ENCODE measurements at regions not wholly inside any gene's neighbourhood (a gene's known extent, or its start where the extent isn't known, plus 50 kb on each side); places are given as distances from the start of the nearest gene placed in this dataset.

GRCh38 chr10:33533612-33534011 lies 199.1 kb upstream of the NRP1 start:
- H3K4me1 Mint-ChIP-seq, result no peaks in the 10 kb centered on the region
- H3K9me3 Mint-ChIP-seq, result no peaks in the 10 kb centered on the region
- ATAC-seq (ENCODE audit: low read depth) (no peak), DNase-seq (no peak)
- no peaks in the 10 kb centered on the region for H3K36me3 Mint-ChIP-seq
- H3K4me3 Mint-ChIP-seq, result no peak overlapping the region
- no peak overlapping the region for H3K27ac Mint-ChIP-seq
- no peaks in the 10 kb centered on the region for H3K27me3 Mint-ChIP-seq
- POLR2A ChIA-PET, result no interaction called here

GRCh38 chr10:33532901-33533300 lies 198.4 kb upstream of the NRP1 start:
- no peak for DNase-seq
- ATAC-seq (ENCODE audit: low read depth), result no peak
- Mint-ChIP-seq H3K36me3 (no peaks in the 10 kb centered on the region), H3K4me1 (no peaks in the 10 kb centered on the region), H3K27me3 (no peaks in the 10 kb centered on the region), H3K27ac (no peak overlapping the region), H3K4me3 (no peak overlapping the region), H3K9me3 (no peaks in the 10 kb centered on the region)
- POLR2A ChIA-PET, result no interaction called here

- Mint-ChIP-seq H3K4me1 (no peaks in the 10 kb centered on the region), H3K27ac (no peak overlapping the region), H3K9me3 (no peaks in the 10 kb centered on the region), H3K4me3 (no peak overlapping the region), H3K36me3 (no peaks in the 10 kb centered on the region), H3K27me3 (no peaks in the 10 kb centered on the region)
- POLR2A ChIA-PET, result no interaction called here
- no peak for DNase-seq
- no peak for ATAC-seq (ENCODE audit: low read depth)
Measured at GRCh38 chr10:33529234-33529633, 194.8 kb upstream of the NRP1 start.

- POLR2A ChIA-PET, result no interaction called here
- Mint-ChIP-seq H3K9me3 (no peaks in the 10 kb centered on the region), H3K36me3 (no peaks in the 10 kb centered on the region), H3K4me3 (no peak overlapping the region), H3K27me3 (peaks cover 4% of the 10 kb centered on the region), H3K27ac (no peak overlapping the region), H3K4me1 (no peaks in the 10 kb centered on the region)
- no peak for DNase-seq
- ATAC-seq (ENCODE audit: low read depth), result no peak
Measured at GRCh38 chr10:33524966-33525365, 190.5 kb upstream of the NRP1 start.

- DNase-seq, result no peak
- Mint-ChIP-seq H3K4me3 (no peak overlapping the region), H3K36me3 (no peaks in the 10 kb centered on the region), H3K27me3 (peaks cover 6% of the 10 kb centered on the region), H3K27ac (no peak overlapping the region), H3K4me1 (no peaks in the 10 kb centered on the region), H3K9me3 (no peaks in the 10 kb centered on the region)
- no peak for ATAC-seq (ENCODE audit: low read depth)
- POLR2A ChIA-PET, result no interaction called here
Measured at GRCh38 chr10:33524041-33524440, 189.6 kb upstream of the NRP1 start.

- Mint-ChIP-seq H3K9me3 (no peaks in the 10 kb centered on the region), H3K36me3 (no peaks in the 10 kb centered on the region), H3K27me3 (peaks cover 6% of the 10 kb centered on the region), H3K27ac (no peak overlapping the region), H3K4me1 (no peaks in the 10 kb centered on the region), H3K4me3 (no peak overlapping the region)
- DNase-seq (no peak), ATAC-seq (ENCODE audit: low read depth) (no peak)
- POLR2A ChIA-PET, result no interaction called here
Measured at GRCh38 chr10:33523236-33523792, 188.8 kb upstream of the NRP1 start.

- Mint-ChIP-seq H3K36me3 (no peaks in the 10 kb centered on the region), H3K27me3 (peaks cover 7% of the 10 kb centered on the region), H3K4me3 (no peak overlapping the region), H3K9me3 (no peaks in the 10 kb centered on the region), H3K27ac (no peak overlapping the region), H3K4me1 (no peaks in the 10 kb centered on the region)
- DNase-seq (no peak), ATAC-seq (ENCODE audit: low read depth) (no peak)
- POLR2A ChIA-PET, result no interaction called here
Measured at GRCh38 chr10:33521904-33522303, 187.4 kb upstream of the NRP1 start.

- H3K4me1 Mint-ChIP-seq, result no peaks in the 10 kb centered on the region
- POLR2A ChIA-PET, result no interaction called here
- DNase-seq (no peak), ATAC-seq (ENCODE audit: low read depth) (no peak)
- no peaks in the 10 kb centered on the region for H3K9me3 Mint-ChIP-seq
- no peak overlapping the region for H3K4me3 Mint-ChIP-seq
- H3K27ac Mint-ChIP-seq, result no peak overlapping the region
- no peaks in the 10 kb centered on the region for H3K36me3 Mint-ChIP-seq
- H3K27me3 Mint-ChIP-seq, result peaks cover 7% of the 10 kb centered on the region
Measured at GRCh38 chr10:33521062-33521461, 186.6 kb upstream of the NRP1 start.

GRCh38 chr10:33520223-33520622 lies 185.8 kb upstream of the NRP1 start:
- no peaks in the 10 kb centered on the region for H3K9me3 Mint-ChIP-seq
- ATAC-seq (ENCODE audit: low read depth) (no peak), DNase-seq (no peak)
- H3K27me3 Mint-ChIP-seq, result peaks cover 7% of the 10 kb centered on the region
- POLR2A ChIA-PET, result no interaction called here
- H3K27ac Mint-ChIP-seq, result no peak overlapping the region
- H3K4me1 Mint-ChIP-seq, result no peaks in the 10 kb centered on the region
- no peaks in the 10 kb centered on the region for H3K36me3 Mint-ChIP-seq
- no peak overlapping the region for H3K4me3 Mint-ChIP-seq

GRCh38 chr10:33519130-33519860 lies 184.8 kb upstream of the NRP1 start:
- H3K4me3 Mint-ChIP-seq, result no peak overlapping the region
- no peak for ATAC-seq (ENCODE audit: low read depth)
- H3K4me1 Mint-ChIP-seq, result no peaks in the 10 kb centered on the region
- POLR2A ChIA-PET, result no interaction called here
- DNase-seq, result no peak
- H3K27me3 Mint-ChIP-seq, result peaks cover 7% of the 10 kb centered on the region
- no peaks in the 10 kb centered on the region for H3K9me3 Mint-ChIP-seq
- no peak overlapping the region for H3K27ac Mint-ChIP-seq
- no peaks in the 10 kb centered on the region for H3K36me3 Mint-ChIP-seq

GRCh38 chr10:33510206-33510605 lies 175.7 kb upstream of the NRP1 start:
- no peaks in the 10 kb centered on the region for H3K27me3 Mint-ChIP-seq
- no peaks in the 10 kb centered on the region for H3K9me3 Mint-ChIP-seq

GRCh38 chr10:33509231-33509831 lies 174.9 kb upstream of the NRP1 start:
- Mint-ChIP-seq H3K36me3 (no peaks in the 10 kb centered on the region), H3K4me1 (no peaks in the 10 kb centered on the region), H3K27me3 (no peaks in the 10 kb centered on the region), H3K27ac (no peak overlapping the region), H3K9me3 (no peaks in the 10 kb centered on the region), H3K4me3 (no peak overlapping the region)
- POLR2A ChIA-PET, result no interaction called here
- DNase-seq, result no peak
- no peak for ATAC-seq (ENCODE audit: low read depth)

More at GRCh38 chr10:33510206-33510605, 175.7 kb upstream of the NRP1 start:
- Mint-ChIP-seq H3K27ac (no peak overlapping the region), H3K36me3 (no peaks in the 10 kb centered on the region), H3K4me3 (no peak overlapping the region), H3K4me1 (no peaks in the 10 kb centered on the region)
- DNase-seq, result no peak
- ATAC-seq (ENCODE audit: low read depth), result no peak
- POLR2A ChIA-PET, result no interaction called here

- no peak for ATAC-seq (ENCODE audit: low read depth)
- H3K9me3 Mint-ChIP-seq, result no peaks in the 10 kb centered on the region
Measured at GRCh38 chr10:33507662-33508425, 173.4 kb upstream of the NRP1 start.

More at GRCh38 chr10:33507662-33508425, 173.4 kb upstream of the NRP1 start:
- Mint-ChIP-seq H3K27ac (no peak overlapping the region), H3K4me3 (no peak overlapping the region), H3K27me3 (peaks cover 2% of the 10 kb centered on the region), H3K36me3 (no peaks in the 10 kb centered on the region), H3K4me1 (no peaks in the 10 kb centered on the region)
- POLR2A ChIA-PET, result no interaction called here
- no peak for DNase-seq

Data from activated naive CD8-positive, alpha-beta T cell treated with anti-CD3 and anti-CD28 coated beads, Interleukin-2, amount 10 ng/mL, durations not matched to agents 7 days and 5 days (primary cell).